ENCODE measurements at regions not wholly inside any gene's neighbourhood (a gene's known extent, or its start where the extent isn't known, plus 50 kb on each side); places are given as distances from the start of the nearest gene placed in this dataset.

- TF ChIP-seq CTCF (IDR thresholded peaks at IDR 0.05 in 8 of 11, conservative IDR thresholded peaks at IDR 0.05 in 3 of 11) (no peak), POLR2AphosphoS5 (IDR thresholded peaks at IDR 0.05) (no peak), POLR2A (IDR thresholded peaks at IDR 0.05) (no peak)
Observed at GRCh38 chr22:49162841-49163240, 664.8 kb downstream of the BRD1 start.

Measured in spleen (tissue), 7 donors.